ENCODE measurements at regions not wholly inside any gene's neighbourhood (a gene's known extent, or its start where the extent isn't known, plus 50 kb on each side); places are given as distances from the start of the nearest gene placed in this dataset.

- no peak for ATAC-seq (replicated peaks in 1 of 2)
- no peaks in the 10 kb centered on the region for H3K36me3 Mint-ChIP-seq (ENCODE audit: insufficient read depth in 2 of 2)
- no peak for DNase-seq
- no peak overlapping the region for H3K4me3 Mint-ChIP-seq
- H3K9me3 Mint-ChIP-seq, result peaks cover 8 to 12% of the 10 kb centered on the region in 2 donors
- H3K27me3 Mint-ChIP-seq (ENCODE audit: low read depth), result no peaks in the 10 kb centered on the region
- H3K4me1 Mint-ChIP-seq (ENCODE audit: low read depth), result no peaks in the 10 kb centered on the region
- no peak overlapping the region for H3K27ac Mint-ChIP-seq
Measured at GRCh38 chr2:142791335-142791734, 86.1 kb upstream of the KYNU start.

DNA sequence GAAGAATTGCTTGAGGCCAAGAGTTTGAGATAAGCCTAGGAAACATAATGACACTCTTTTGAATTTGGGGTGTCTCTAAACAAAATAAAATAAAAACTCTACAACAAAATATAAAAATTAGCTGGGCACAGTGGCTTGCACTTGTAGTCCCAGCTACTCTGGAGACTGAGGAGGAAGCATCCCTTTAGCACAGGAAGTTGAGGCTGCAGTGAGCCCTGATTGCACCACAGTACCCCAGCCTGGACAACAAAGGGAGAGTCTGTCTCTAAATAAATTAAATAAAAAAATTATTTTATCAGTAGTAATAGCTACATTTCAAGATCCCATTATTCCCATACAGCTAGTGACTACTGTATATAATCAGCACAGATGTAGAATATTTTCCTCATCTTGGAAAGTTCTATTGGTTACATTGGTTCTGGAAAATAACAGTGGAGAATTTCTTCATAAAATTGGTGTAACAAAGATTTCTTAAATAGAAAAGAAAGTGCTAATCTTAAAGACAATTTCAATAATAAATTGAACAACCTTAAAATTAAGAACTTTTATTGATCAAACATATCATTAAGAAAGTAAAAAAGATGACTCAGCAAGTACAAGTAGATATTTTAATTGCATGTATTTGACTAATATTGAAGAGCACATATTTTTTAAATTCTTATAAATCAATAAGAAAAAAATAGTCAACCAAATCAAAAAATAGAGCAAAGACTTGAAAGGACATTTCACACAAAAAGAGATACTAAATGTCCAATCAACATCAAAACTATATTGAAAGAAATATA, 90.4 kb upstream of the KYNU start:
- H3K4me3 Mint-ChIP-seq, result no peak overlapping the region
- H3K27ac Mint-ChIP-seq, result no peak overlapping the region
- DNase-seq (no peak), ATAC-seq (replicated peaks in 1 of 2) (no peak)
- no peaks in the 10 kb centered on the region for H3K4me1 Mint-ChIP-seq (ENCODE audit: low read depth)
- H3K9me3 Mint-ChIP-seq, result peaks cover 7 to 8% of the 10 kb centered on the region in 2 donors
- no peaks in the 10 kb centered on the region for H3K27me3 Mint-ChIP-seq (ENCODE audit: low read depth)
- H3K36me3 Mint-ChIP-seq (ENCODE audit: insufficient read depth in 2 of 2), result no peaks in the 10 kb centered on the region

DNA sequence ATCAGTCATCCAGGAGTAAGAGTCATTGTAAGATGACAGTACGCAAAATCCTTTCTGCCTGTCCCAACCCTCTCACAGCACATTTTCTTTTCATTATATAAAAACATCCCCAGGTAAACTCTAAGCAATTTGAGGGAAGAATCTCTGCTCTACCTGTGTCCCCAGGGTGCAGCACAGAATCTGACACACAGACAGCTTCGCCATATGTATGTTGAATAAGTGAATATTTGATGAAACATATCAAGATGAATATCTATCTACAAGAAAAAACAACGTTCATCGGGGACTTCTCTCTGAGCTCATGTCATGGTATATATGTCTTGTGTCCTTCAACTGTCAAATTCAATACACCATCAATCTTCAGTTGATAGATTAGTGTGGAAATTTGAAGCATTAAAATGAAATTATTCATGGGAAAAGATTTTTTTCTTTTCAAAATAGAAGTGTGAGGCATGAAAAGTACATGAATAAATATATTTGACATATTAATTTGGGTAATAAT, 94.5 kb upstream of the KYNU start:
- H3K9me3 Mint-ChIP-seq, result no peaks in the 10 kb centered on the region
- ATAC-seq (replicated peaks in 1 of 2), result no peak
- no peaks in the 10 kb centered on the region for H3K27me3 Mint-ChIP-seq (ENCODE audit: low read depth)
- no peaks in the 10 kb centered on the region for H3K36me3 Mint-ChIP-seq (ENCODE audit: insufficient read depth in 2 of 2)
- no peak for DNase-seq
- no peak overlapping the region for H3K27ac Mint-ChIP-seq
- H3K4me1 Mint-ChIP-seq (ENCODE audit: low read depth), result no peaks in the 10 kb centered on the region
- no peak overlapping the region for H3K4me3 Mint-ChIP-seq

DNA sequence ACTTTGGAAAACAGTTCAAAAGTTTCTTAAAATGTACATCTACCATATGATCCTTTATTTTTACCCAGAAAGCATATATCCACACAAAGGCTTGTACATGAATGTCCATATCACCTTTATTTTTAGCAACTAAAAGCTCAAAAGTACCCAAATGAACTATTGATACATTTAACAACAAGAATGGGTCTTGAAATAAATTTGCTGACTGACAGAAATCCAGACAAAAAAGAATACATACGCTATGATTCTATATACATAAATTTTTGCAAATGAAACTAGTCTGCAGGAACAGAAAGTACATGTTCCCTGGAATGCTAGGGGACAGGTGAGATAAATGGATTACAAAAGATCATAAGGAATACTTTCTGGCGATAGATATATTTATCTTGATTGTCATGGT, 96.3 kb upstream of the KYNU start:
- Mint-ChIP-seq H3K9me3 (peaks cover 0 to 3% of the 10 kb centered on the region in 2 donors), H3K4me3 (no peak overlapping the region), H3K36me3 (ENCODE audit: insufficient read depth in 2 of 2) (no peaks in the 10 kb centered on the region), H3K27ac (no peak overlapping the region), H3K27me3 (ENCODE audit: low read depth) (no peaks in the 10 kb centered on the region), H3K4me1 (ENCODE audit: low read depth) (no peaks in the 10 kb centered on the region)
- DNase-seq, result no peak
- ATAC-seq (replicated peaks in 1 of 2), result no peak

DNA sequence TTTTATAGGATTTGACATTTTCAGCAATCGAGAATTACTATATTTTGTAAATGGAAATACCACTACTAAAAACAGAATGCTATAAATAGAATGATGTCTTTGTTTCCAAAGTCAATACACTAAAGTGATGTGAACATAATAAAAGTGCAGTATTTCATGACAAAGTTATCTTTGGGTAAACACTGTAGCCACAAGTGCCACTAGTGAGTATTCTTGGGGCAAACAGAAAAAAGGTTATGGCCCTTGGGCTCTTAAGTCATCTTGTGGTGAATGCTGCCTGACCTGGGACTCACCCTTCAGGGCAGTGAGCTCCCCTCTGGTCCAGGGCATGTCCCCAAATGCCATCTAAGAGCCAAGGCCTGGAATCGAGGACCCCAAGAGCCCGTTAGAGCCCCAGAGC, 99.2 kb upstream of the KYNU start:
- H3K27me3 Mint-ChIP-seq (ENCODE audit: low read depth), result no peaks in the 10 kb centered on the region
- no peaks in the 10 kb centered on the region for H3K36me3 Mint-ChIP-seq (ENCODE audit: insufficient read depth in 2 of 2)
- ATAC-seq (replicated peaks in 1 of 2) (no peak), DNase-seq (no peak)
- H3K4me3 Mint-ChIP-seq, result no peak overlapping the region
- H3K27ac Mint-ChIP-seq, result no peak overlapping the region
- peaks cover 0 to 9% of the 10 kb centered on the region in 2 donors for H3K9me3 Mint-ChIP-seq
- no peaks in the 10 kb centered on the region for H3K4me1 Mint-ChIP-seq (ENCODE audit: low read depth)

- Mint-ChIP-seq H3K27me3 (ENCODE audit: low read depth) (no peaks in the 10 kb centered on the region), H3K27ac (no peak overlapping the region), H3K4me3 (no peak overlapping the region), H3K9me3 (peaks cover 0 to 10% of the 10 kb centered on the region in 2 donors), H3K36me3 (ENCODE audit: insufficient read depth in 2 of 2) (no peaks in the 10 kb centered on the region), H3K4me1 (ENCODE audit: low read depth) (no peaks in the 10 kb centered on the region)
- no peak for ATAC-seq (replicated peaks in 1 of 2)
- no peak for DNase-seq
Measured at GRCh38 chr2:142777742-142778141, 99.7 kb upstream of the KYNU start.

DNA sequence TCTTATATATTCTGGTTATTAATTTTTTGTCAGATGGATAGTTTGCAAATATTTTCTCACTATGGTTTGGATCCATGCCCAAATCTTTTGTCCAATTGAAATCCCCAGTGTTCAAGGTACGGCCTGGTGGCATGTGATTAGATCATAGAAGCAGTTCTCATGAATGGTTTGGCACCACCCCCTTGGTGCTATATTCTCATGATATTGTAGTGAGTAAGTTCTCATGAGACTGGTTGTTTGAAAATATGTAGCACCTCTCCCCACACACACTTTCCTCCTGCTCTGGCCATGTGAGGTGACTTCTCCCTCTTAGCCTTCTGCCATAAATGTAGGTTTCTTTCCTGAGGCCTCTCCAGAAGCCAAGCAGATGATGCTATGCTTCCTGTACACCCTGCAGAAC, 107.7 kb upstream of the KYNU start:
- Mint-ChIP-seq H3K27ac (no peak overlapping the region), H3K36me3 (ENCODE audit: insufficient read depth in 2 of 2) (no peaks in the 10 kb centered on the region), H3K9me3 (peaks cover 7 to 9% of the 10 kb centered on the region in 2 donors), H3K4me3 (no peak overlapping the region), H3K27me3 (ENCODE audit: low read depth) (no peaks in the 10 kb centered on the region), H3K4me1 (ENCODE audit: low read depth) (no peaks in the 10 kb centered on the region)
- no peak for ATAC-seq (replicated peaks in 1 of 2)
- DNase-seq, result no peak

- DNase-seq (no peak), ATAC-seq (replicated peaks in 1 of 2) (no peak)
- Mint-ChIP-seq H3K27ac (no peak overlapping the region), H3K9me3 (peaks cover 8 to 9% of the 10 kb centered on the region in 2 donors), H3K4me1 (ENCODE audit: low read depth) (no peaks in the 10 kb centered on the region), H3K36me3 (ENCODE audit: insufficient read depth in 2 of 2) (no peaks in the 10 kb centered on the region), H3K4me3 (no peak overlapping the region), H3K27me3 (ENCODE audit: low read depth) (no peaks in the 10 kb centered on the region)
Measured at GRCh38 chr2:142767847-142768246, 109.6 kb upstream of the KYNU start.

DNA sequence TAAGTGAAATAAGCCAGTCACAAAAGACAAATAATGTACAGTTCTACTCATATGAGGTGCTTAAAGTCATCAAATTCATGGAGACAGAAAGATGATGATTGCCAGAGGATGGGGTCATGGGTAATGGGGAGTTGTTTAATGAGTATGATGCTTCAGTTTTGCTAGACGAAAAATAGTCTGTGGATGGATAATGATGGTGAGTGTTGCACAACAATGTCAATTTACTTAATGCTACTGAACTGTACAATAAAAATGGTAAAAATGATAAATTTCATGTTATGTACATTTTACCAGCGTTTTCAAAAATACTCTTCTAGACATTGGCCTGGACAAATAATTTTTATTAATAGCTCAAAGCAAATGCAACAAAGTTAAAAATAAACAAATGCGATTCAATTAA, 118.5 kb upstream of the KYNU start:
- H3K9me3 Mint-ChIP-seq, result peaks cover 3 to 11% of the 10 kb centered on the region in 2 donors
- H3K4me1 Mint-ChIP-seq (ENCODE audit: low read depth), result no peaks in the 10 kb centered on the region

DNA sequence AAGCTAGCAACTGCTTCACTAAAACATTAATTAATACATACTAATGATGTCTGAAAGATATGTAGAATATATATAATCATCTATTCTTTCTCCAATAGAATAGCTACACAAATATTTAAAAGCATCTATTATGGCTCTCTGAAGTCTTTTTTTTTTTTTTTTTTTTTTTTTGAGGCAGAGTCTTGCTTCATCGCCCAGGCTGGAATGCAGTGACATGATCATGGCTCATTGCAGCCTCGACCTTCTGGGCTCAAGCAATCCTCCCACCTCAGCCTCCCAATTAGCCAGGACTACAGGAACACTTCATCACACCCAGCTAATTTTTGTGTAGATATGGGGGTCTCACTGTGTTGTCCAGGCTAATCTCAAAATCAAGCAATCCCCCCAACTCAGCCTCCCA, 120.4 kb upstream of the KYNU start:
- ATAC-seq (replicated peaks in 1 of 2) (no peak), DNase-seq (no peak)
- H3K27me3 Mint-ChIP-seq (ENCODE audit: low read depth), result no peaks in the 10 kb centered on the region
- no peak overlapping the region for H3K27ac Mint-ChIP-seq
- no peak overlapping the region for H3K4me3 Mint-ChIP-seq
- no peaks in the 10 kb centered on the region for H3K36me3 Mint-ChIP-seq (ENCODE audit: insufficient read depth in 2 of 2)
- H3K9me3 Mint-ChIP-seq, result peaks cover 7 to 9% of the 10 kb centered on the region in 2 donors
- H3K4me1 Mint-ChIP-seq (ENCODE audit: low read depth), result no peaks in the 10 kb centered on the region

More for the DNA sequence above, 118.5 kb upstream of the KYNU start:
- ATAC-seq (replicated peaks in 1 of 2) (no peak), DNase-seq (no peak)
- H3K36me3 Mint-ChIP-seq (ENCODE audit: insufficient read depth in 2 of 2), result no peaks in the 10 kb centered on the region
- H3K4me3 Mint-ChIP-seq, result no peak overlapping the region
- no peak overlapping the region for H3K27ac Mint-ChIP-seq
- H3K27me3 Mint-ChIP-seq (ENCODE audit: low read depth), result no peaks in the 10 kb centered on the region

DNA sequence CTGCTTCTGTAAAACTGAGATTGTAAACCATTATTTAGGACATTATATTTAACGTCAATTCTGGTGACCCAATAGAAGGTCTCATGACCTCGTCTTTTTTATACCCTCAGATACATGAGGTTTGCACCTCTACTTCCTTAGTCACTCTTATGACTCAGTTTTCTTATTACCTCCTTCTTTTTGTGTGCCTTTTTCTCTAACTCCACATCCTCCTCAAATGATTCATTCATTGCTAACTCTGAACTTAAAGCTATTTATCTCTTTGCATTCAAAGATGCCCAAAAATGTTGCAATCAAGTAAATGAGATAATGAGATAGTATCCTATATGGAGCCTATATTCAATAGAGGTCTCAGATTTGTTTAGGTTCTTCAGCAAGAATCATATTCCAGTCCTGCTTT, 121.0 kb upstream of the KYNU start:
- H3K27me3 Mint-ChIP-seq (ENCODE audit: low read depth), result no peaks in the 10 kb centered on the region
- ATAC-seq (replicated peaks in 1 of 2) (no peak), DNase-seq (no peak)
- H3K27ac Mint-ChIP-seq, result no peak overlapping the region
- H3K36me3 Mint-ChIP-seq (ENCODE audit: insufficient read depth in 2 of 2), result no peaks in the 10 kb centered on the region
- H3K4me1 Mint-ChIP-seq (ENCODE audit: low read depth), result no peaks in the 10 kb centered on the region
- no peak overlapping the region for H3K4me3 Mint-ChIP-seq
- peaks cover 5 to 7% of the 10 kb centered on the region in 2 donors for H3K9me3 Mint-ChIP-seq

DNA sequence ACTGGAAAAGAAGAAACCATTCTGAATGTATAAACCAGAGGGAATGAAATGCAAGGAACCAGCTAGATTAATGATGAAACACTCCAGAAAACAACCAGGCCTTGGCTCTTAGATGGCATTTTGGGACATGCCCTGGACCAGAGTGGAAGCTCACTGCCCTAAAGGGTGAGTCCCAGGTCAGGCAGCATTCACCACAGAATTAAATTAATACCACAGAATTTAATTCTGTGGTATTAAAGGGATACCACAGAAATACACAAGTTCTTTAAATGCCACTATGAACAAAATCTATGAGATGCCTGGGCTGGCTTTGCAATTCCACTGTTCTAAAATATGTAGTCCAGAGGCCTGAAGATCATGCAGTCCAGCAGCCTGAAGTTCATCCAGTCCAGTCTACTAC, 122.3 kb upstream of the KYNU start:
- Mint-ChIP-seq H3K9me3 (peaks cover 5 to 7% of the 10 kb centered on the region in 2 donors), H3K27me3 (ENCODE audit: low read depth) (no peaks in the 10 kb centered on the region), H3K4me1 (ENCODE audit: low read depth) (no peaks in the 10 kb centered on the region), H3K4me3 (no peak overlapping the region), H3K36me3 (ENCODE audit: insufficient read depth in 2 of 2) (no peaks in the 10 kb centered on the region), H3K27ac (no peak overlapping the region)
- ATAC-seq (replicated peaks in 1 of 2), result no peak
- no peak for DNase-seq

GRCh38 chr2:142754182-142754581, 123.3 kb upstream of the KYNU start:
- H3K27ac Mint-ChIP-seq, result no peak overlapping the region

GRCh38 chr2:142750858-142751257, 126.6 kb upstream of the KYNU start:
- Mint-ChIP-seq H3K27ac (no peak overlapping the region), H3K4me3 (no peak overlapping the region), H3K27me3 (ENCODE audit: low read depth) (no peaks in the 10 kb centered on the region), H3K9me3 (peaks cover 2 to 5% of the 10 kb centered on the region in 2 donors), H3K36me3 (ENCODE audit: insufficient read depth in 2 of 2) (no peaks in the 10 kb centered on the region), H3K4me1 (ENCODE audit: low read depth) (no peaks in the 10 kb centered on the region)
- ATAC-seq (replicated peaks in 1 of 2) (no peak), DNase-seq (no peak)

More at GRCh38 chr2:142754182-142754581, 123.3 kb upstream of the KYNU start:
- H3K4me3 Mint-ChIP-seq, result no peak overlapping the region
- peaks cover 5% of the 10 kb centered on the region in 2 donors for H3K9me3 Mint-ChIP-seq
- H3K4me1 Mint-ChIP-seq (ENCODE audit: low read depth), result no peaks in the 10 kb centered on the region
- no peak for ATAC-seq (replicated peaks in 1 of 2)
- H3K27me3 Mint-ChIP-seq (ENCODE audit: low read depth), result no peaks in the 10 kb centered on the region
- no peak for DNase-seq
- no peaks in the 10 kb centered on the region for H3K36me3 Mint-ChIP-seq (ENCODE audit: insufficient read depth in 2 of 2)

Data from activated T-cell treated with anti-CD3 and anti-CD28 coated beads, Interleukin-2, amount 50 U/mL, for 72 hours (primary cell).